AG09309 (cell line): ENCODE measurements at regions not wholly inside any gene's neighbourhood (a gene's known extent, or its start where the extent isn't known, plus 50 kb on each side); places are given as distances from the start of the nearest gene placed in this dataset.

ENCODE experiments used
- DNase-seq: peaks from one replicate; pipeline ENCODE4 v3.0.0-alpha.2; 2010; ENCODE audit warnings: low read depth
- H3K4me3 ChIP-seq: 2 replicates; pipeline ENCODE4 v1.5.1; 2011; ENCODE audit warnings: mild to moderate bottlenecking, low read depth, low read length, moderate library complexity; ENCODE audit not compliant: control insufficient read depth
- CTCF ChIP-seq: IDR thresholded peaks from 2 replicates; pipeline ENCODE4 v1.5.1; 2011; ENCODE audit warnings: mild to moderate bottlenecking, low read depth, low read length, inconsistent platforms; ENCODE audit not compliant: insufficient read depth, control insufficient read depth; ENCODE audit errors: missing control alignments

GRCh38 chr11:104529213-104529612 lies 365.3 kb upstream of the PDGFD start:
- TF ChIP-seq CTCF, result no peak
- DNase-seq, result no peak
- no peak overlapping the region for H3K4me3 ChIP-seq

- no peak overlapping the region for H3K4me3 ChIP-seq
- TF ChIP-seq CTCF, result no peak
- DNase-seq, result no peak
Measured at GRCh38 chr11:104526006-104526405, 362.1 kb upstream of the PDGFD start.

DNA sequence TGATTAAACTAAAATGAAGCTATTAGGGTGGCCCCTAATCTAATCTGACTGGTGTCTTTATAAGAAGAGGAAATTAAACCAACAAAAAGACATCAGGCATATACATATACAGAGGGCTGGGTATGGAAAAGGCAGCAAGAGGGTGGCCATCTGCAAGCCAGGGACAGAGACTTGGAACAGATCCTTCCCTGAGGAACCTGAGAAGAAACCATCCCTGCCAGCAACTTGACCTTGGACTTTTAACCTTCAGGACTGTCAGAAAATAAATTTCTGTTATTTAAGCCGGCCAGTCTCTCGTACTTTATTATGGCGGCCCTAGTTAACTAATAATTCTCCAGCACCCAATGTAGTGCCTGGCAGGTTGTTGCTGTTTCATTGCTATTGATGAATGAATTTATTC lies 361.5 kb upstream of the PDGFD start:
- TF ChIP-seq CTCF, result no peak
- DNase-seq, result no peak
- no peak overlapping the region for H3K4me3 ChIP-seq

- TF ChIP-seq CTCF, result no peak
- no peak overlapping the region for H3K4me3 ChIP-seq
- DNase-seq, result no peak
Measured at GRCh38 chr11:104524254-104524653, 360.3 kb upstream of the PDGFD start.

- H3K4me3 ChIP-seq, result no peak overlapping the region
- no peak for TF ChIP-seq CTCF
- no peak for DNase-seq
Measured at GRCh38 chr11:104523611-104524010, 359.7 kb upstream of the PDGFD start.

GRCh38 chr11:104522650-104523049 lies 358.7 kb upstream of the PDGFD start:
- DNase-seq, result no peak
- H3K4me3 ChIP-seq, result no peak overlapping the region
- TF ChIP-seq CTCF, result no peak

DNA sequence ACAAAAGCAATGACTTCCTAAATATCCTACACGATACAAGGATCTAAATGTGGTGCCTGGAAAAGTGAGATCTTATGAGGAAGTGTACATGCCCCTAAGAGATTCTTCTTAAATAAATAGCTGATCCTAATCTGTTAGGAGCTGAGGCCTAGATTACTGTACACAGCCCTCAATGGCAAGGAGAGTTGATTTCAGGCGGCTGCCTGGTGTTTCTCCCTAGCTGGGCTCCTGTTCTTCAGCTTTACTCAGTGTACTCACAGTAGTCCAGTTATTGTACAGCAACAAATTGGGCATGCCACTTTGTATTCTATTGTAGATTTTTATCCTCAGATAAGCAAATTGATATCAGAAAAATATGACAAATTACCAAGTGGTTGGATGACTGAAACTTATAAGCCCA lies 358.2 kb upstream of the PDGFD start:
- no peak for DNase-seq
- no peak overlapping the region for H3K4me3 ChIP-seq
- TF ChIP-seq CTCF, result no peak
